Vagina (tissue), 2 donors: ENCODE measurements at regions not wholly inside any gene's neighbourhood (a gene's known extent, or its start where the extent isn't known, plus 50 kb on each side); places are given as distances from the start of the nearest gene placed in this dataset.

Experiments
- DNase-seq, 2 donors: peaks; one replicate each; pipeline ENCODE4 v3.0.0-alpha.2; 2017; ENCODE audit errors: extremely low spot score in 2 of 2
- H3K27ac ChIP-seq: fragments of 200-600 bp; sonication (generic); one replicate; pipeline ENCODE4 v1.5.1; 2019
- H3K27me3 ChIP-seq: fragments of 200-600 bp; sonication (generic); one replicate; pipeline ENCODE4 v1.5.1; 2019
- H3K36me3 ChIP-seq, 2 donors: fragments of 200-600 bp; sonication (generic); one replicate each; pipeline ENCODE4 v1.5.1; 2017 to 2019
- H3K4me1 ChIP-seq: fragments of 200-600 bp; sonication (generic); one replicate; pipeline ENCODE4 v1.5.1; 2019
- H3K4me3 ChIP-seq, 2 donors: fragments of 200-600 bp; sonication (generic); 1 replicate in 1 of 2; 2 replicates in 1 of 2; pipeline ENCODE4 v1.5.1; 2016 to 2019
- H3K9me3 ChIP-seq: fragments of 200-600 bp; sonication (generic); one replicate; pipeline ENCODE4 v1.5.1; 2019
- CTCF ChIP-seq, 3 experiments: fragments of 450-650 bp in 2 of 3; fragments of 200-600 bp in 1 of 3; sonication (generic) in 1 of 3; IDR thresholded peaks; one replicate each; pipeline ENCODE4 v1.5.1; 2017 to 2019; ENCODE audit warnings: antibody characterized with exemption in 3 of 3, mild to moderate bottlenecking in 2 of 3, moderate library complexity in 2 of 3
- POLR2A ChIP-seq, 2 donors: fragments of 450-650 bp; IDR thresholded peaks; one replicate each; pipeline ENCODE4 v1.6.1; 2017; ENCODE audit warnings: antibody characterized with exemption in 2 of 2, mild to moderate bottlenecking in 2 of 2, moderate library complexity in 2 of 2
- POLR2AphosphoS5 ChIP-seq, 2 donors: sonication (generic); formaldehyde crosslinking; IDR thresholded peaks; one replicate each; pipeline ENCODE4 v1.9.0; 2017; ENCODE audit warnings: antibody characterized with exemption in 2 of 2, mild to moderate bottlenecking in 2 of 2, low read depth in 1 of 2; ENCODE audit not compliant: insufficient read depth in 1 of 2
- intact Hi-C: fragments of 100-400 bp; cut with DNase I; formaldehyde crosslinking; loops from one replicate; pipeline ENCODE4 v1.15.1; 2023

GRCh38 chr7:67599331-67600062, 602.9 kb downstream of the TYW1 start:
- H3K9me3 ChIP-seq, result no peaks in the 10 kb centered on the region
- no peak for TF ChIP-seq POLR2AphosphoS5 (IDR thresholded peaks at IDR 0.05; ENCODE audit: insufficient read depth in 1 of 2, low read depth in 1 of 2)
- TF ChIP-seq CTCF (IDR thresholded peaks at IDR 0.05), result no peak
- TF ChIP-seq POLR2A (IDR thresholded peaks at IDR 0.05), result no peak
- no peak overlapping the region for H3K27ac ChIP-seq
- H3K27me3 ChIP-seq, result no peaks in the 10 kb centered on the region
- intact Hi-C loops, result no loop called here
- no peaks in the 10 kb centered on the region for H3K36me3 ChIP-seq
- no peaks in the 10 kb centered on the region for H3K4me1 ChIP-seq
- DNase-seq, result no peak
- no peak overlapping the region for H3K4me3 ChIP-seq

- no peaks in the 10 kb centered on the region for H3K36me3 ChIP-seq
- H3K27ac ChIP-seq, result no peak overlapping the region
- no peak for TF ChIP-seq CTCF (IDR thresholded peaks at IDR 0.05)
- no peak for TF ChIP-seq POLR2A (IDR thresholded peaks at IDR 0.05)
- TF ChIP-seq POLR2AphosphoS5 (IDR thresholded peaks at IDR 0.05; ENCODE audit: insufficient read depth in 1 of 2, low read depth in 1 of 2), result no peak
Observed at GRCh38 chr7:67602246-67602887, 605.7 kb downstream of the TYW1 start.

DNA sequence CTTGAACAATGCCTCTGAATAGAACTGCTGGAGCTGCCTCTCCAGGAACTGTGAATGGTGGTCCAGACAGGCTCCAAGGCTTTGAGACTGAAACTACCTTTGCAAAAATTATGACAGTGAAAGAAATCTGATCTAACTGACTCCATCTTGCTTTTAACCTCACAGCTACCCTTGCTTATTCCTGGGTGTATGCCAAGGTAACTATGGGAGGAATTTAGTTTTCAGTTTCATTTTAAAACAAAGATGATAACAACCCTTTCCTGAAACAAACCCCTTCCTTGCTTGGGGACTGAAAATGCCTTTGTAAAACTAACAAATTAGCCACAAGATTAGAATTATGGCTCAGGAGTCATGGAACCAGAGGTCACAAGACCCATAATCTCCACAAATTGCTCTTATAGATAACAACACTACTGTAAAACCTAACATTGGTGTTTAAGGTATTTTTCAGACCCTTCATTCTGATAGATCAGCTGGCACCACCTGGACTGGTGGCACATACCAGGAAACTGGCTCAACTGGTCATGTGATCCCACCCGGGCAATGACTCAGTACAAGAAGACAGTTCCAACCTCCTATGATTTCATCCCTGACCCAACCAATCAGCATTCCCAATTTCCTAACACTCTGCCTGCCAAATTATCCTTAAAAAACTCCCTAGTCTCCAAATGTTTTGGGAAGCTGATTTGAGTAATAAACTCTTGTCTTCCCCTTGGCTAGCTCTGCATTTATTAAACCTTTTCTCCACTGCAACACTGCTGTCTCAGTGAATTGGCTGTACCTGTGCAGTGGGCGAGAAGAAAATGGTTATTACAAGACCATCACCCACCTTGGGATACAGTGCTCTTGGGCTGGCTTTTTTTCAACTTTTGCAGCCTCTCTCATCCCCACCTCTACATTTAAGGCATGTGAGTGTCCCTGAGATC, 608.1 kb downstream of the TYW1 start:
- Histone ChIP-seq H3K4me1 (no peaks in the 10 kb centered on the region), H3K27me3 (no peaks in the 10 kb centered on the region), H3K9me3 (no peaks in the 10 kb centered on the region), H3K36me3 (no peaks in the 10 kb centered on the region), H3K27ac (no peak overlapping the region), H3K4me3 (no peak overlapping the region)
- intact Hi-C loops, result no loop called here
- no peak for DNase-seq
- no peak for TF ChIP-seq POLR2AphosphoS5 (IDR thresholded peaks at IDR 0.05; ENCODE audit: insufficient read depth in 1 of 2, low read depth in 1 of 2)
- no peak for TF ChIP-seq CTCF (IDR thresholded peaks at IDR 0.05)
- TF ChIP-seq POLR2A (IDR thresholded peaks at IDR 0.05), result no peak

More at GRCh38 chr7:67602246-67602887, 605.7 kb downstream of the TYW1 start:
- Histone ChIP-seq H3K4me1 (no peaks in the 10 kb centered on the region), H3K9me3 (no peaks in the 10 kb centered on the region), H3K27me3 (no peaks in the 10 kb centered on the region), H3K4me3 (no peak overlapping the region)
- intact Hi-C loops, result no loop called here
- DNase-seq, result no peak

- TF ChIP-seq POLR2AphosphoS5 (IDR thresholded peaks at IDR 0.05; ENCODE audit: insufficient read depth in 1 of 2, low read depth in 1 of 2) (no peak), CTCF (IDR thresholded peaks at IDR 0.05) (no peak), POLR2A (IDR thresholded peaks at IDR 0.05) (no peak)
- Histone ChIP-seq H3K27me3 (no peaks in the 10 kb centered on the region), H3K36me3 (no peaks in the 10 kb centered on the region), H3K4me3 (no peak overlapping the region), H3K9me3 (no peaks in the 10 kb centered on the region), H3K27ac (no peak overlapping the region), H3K4me1 (no peaks in the 10 kb centered on the region)
- no peak for DNase-seq
- intact Hi-C loops, result no loop called here
Observed at GRCh38 chr7:67608806-67609205, 612.2 kb downstream of the TYW1 start.
